ENCODE measurements at regions not wholly inside any gene's neighbourhood (a gene's known extent, or its start where the extent isn't known, plus 50 kb on each side); places are given as distances from the start of the nearest gene placed in this dataset.

GRCh38 chr6:14964556-14965270 lies 281.2 kb upstream of the JARID2 start:
- TF ChIP-seq CTCF (IDR thresholded peaks at IDR 0.05 in 4 of 5, conservative IDR thresholded peaks at IDR 0.05 in 1 of 5) (no peak), POLR2A (IDR thresholded peaks at IDR 0.05) (no peak)
